OCI-LY7 (cell line): ENCODE measurements at regions not wholly inside any gene's neighbourhood (a gene's known extent, or its start where the extent isn't known, plus 50 kb on each side); places are given as distances from the start of the nearest gene placed in this dataset. TPM values are rescaled to one million over a fixed set of nuclear protein-coding genes. Genes with fewer than 3 reads are reported as not detected.
"Not testable (repeated sequence)": the region's sequence is repeated elsewhere in the genome, so short reads cannot be mapped to it uniquely, and the experiment has no call there.

ENCODE experiments used
- BruUV-seq: library from RNA; stranded (reverse); fragments of 400-500 nt; replicated peaks from 2 replicates; lab custom pipeline; 2021; lab: Mats Ljungman, UMichigan
- CTCF ChIA-PET: fragments of 300-600 bp; sonication (Branson Sonifier 250); formaldehyde crosslinking; loops from one replicate; lab custom pipeline; 2022; ENCODE audit warnings: antibody characterized with exemption; ENCODE audit not compliant: unreplicated experiment; lab: Charles Lee
- POLR2A ChIA-PET: fragments of 300-600 bp; sonication (Branson Sonifier 250); formaldehyde crosslinking; loops from one replicate; lab custom pipeline; 2022; ENCODE audit warnings: antibody characterized with exemption; lab: Charles Lee
- DNase-seq: peaks from one replicate; pipeline ENCODE4 v3.0.0-alpha.2; 2015; ENCODE audit warnings: low spot score
- H2AFZ ChIP-seq: fragments of 200-600 bp; sonication (generic), shearing (Covaris generic); 2 replicates; pipeline ENCODE4 v1.6.1; 2014; ENCODE audit warnings: mild to moderate bottlenecking, antibody characterized with exemption, low read length, moderate library complexity
- H3K27ac ChIP-seq: fragments of 200-600 bp; sonication (generic); 2 replicates; pipeline ENCODE4 v1.5.1; 2014; ENCODE audit warnings: mixed run types, low read depth, mild to moderate bottlenecking, moderate library complexity, low read length, inconsistent platforms; ENCODE audit not compliant: poor library complexity, severe bottlenecking
- H3K36me3 ChIP-seq: fragments of 200-600 bp; sonication (generic); 2 replicates; pipeline ENCODE4 v1.6.1; 2014; ENCODE audit warnings: mild to moderate bottlenecking, antibody characterized with exemption, low read length, moderate library complexity, mixed read lengths; ENCODE audit not compliant: insufficient read depth
- H3K4me1 ChIP-seq: fragments of 200-600 bp; sonication (generic); 2 replicates; pipeline ENCODE4 v1.5.1; 2014; ENCODE audit warnings: mild to moderate bottlenecking, low read length; ENCODE audit not compliant: insufficient read depth, poor library complexity, severe bottlenecking
- H3K4me2 ChIP-seq: fragments of 200-600 bp; sonication (generic); 2 replicates; pipeline ENCODE4 v1.6.1; 2014; ENCODE audit warnings: mild to moderate bottlenecking, low read length
- H3K4me3 ChIP-seq: fragments of 200-600 bp; sonication (generic); 2 replicates; pipeline ENCODE4 v1.5.1; 2014; ENCODE audit warnings: mild to moderate bottlenecking, low read depth, low read length; ENCODE audit not compliant: poor library complexity, severe bottlenecking
- H3K79me2 ChIP-seq: fragments of 200-600 bp; sonication (generic); 2 replicates; pipeline ENCODE4 v1.6.1; 2016; ENCODE audit warnings: low read depth, mild to moderate bottlenecking, low read length, moderate library complexity, mixed read lengths; ENCODE audit not compliant: insufficient read depth
- H3K9me2 ChIP-seq: fragments of 200-600 bp; sonication (generic); 2 replicates; pipeline ENCODE4 v1.6.1; 2016; ENCODE audit warnings: mild to moderate bottlenecking, low read length, mixed read lengths; ENCODE audit not compliant: insufficient read depth
- H3K9me3 ChIP-seq: fragments of 200-600 bp; sonication (generic); 2 replicates; pipeline ENCODE4 v1.6.1; 2014; ENCODE audit warnings: mild to moderate bottlenecking, mixed run types, low read length, mixed read lengths
- H4K20me1 ChIP-seq: fragments of 200-600 bp; sonication (generic); 2 replicates; pipeline ENCODE4 v1.6.1; 2014; ENCODE audit warnings: mild to moderate bottlenecking, antibody characterized with exemption, low read length, moderate library complexity, mixed read lengths; ENCODE audit not compliant: insufficient read depth
- intact Hi-C: fragments of 100-400 bp; cut with micrococcal nuclease; formaldehyde crosslinking; loops from one replicate; pipeline ENCODE4 v1.10.0; 2022; ENCODE audit not compliant: unreplicated experiment
- small RNA-seq: library from RNA; depleted of rRNA; stranded (forward); fragments of <200 nt; gene quantifications from one replicate; pipeline ENCODE3, GENCODE V24; 2014

GRCh38 chr4:189888407-189888806, 52.3 kb upstream of the FRG1 start:
- H3K9me2 ChIP-seq, H3K27ac ChIP-seq, CTCF ChIA-PET, H3K36me3 ChIP-seq, H2AFZ ChIP-seq, DNase-seq, BruUV-seq, POLR2A ChIA-PET, H3K79me2 ChIP-seq, H3K4me2 ChIP-seq, intact Hi-C loops, H3K4me1 ChIP-seq, H3K4me3 ChIP-seq, H3K9me3 ChIP-seq, H4K20me1 ChIP-seq: not testable (repeated sequence)

Small RNA genes lying in the stretch of these regions (small RNA-seq; reads per million reads assigned to genes)
- gene RNU1-51P (not detected), gene RNU7-192P (not detected)
